Ishikawa (cell line): ENCODE measurements at regions not wholly inside any gene's neighbourhood (a gene's known extent, or its start where the extent isn't known, plus 50 kb on each side); places are given as distances from the start of the nearest gene placed in this dataset.

Experiments used
- RAD21 ChIP-seq: IDR thresholded peaks from 2 replicates; pipeline ENCODE4 v1.6.1; 2012; ENCODE audit warnings: low read depth
- REST ChIP-seq: IDR thresholded peaks from 2 replicates; pipeline ENCODE4 v1.6.1; 2012; ENCODE audit warnings: low read depth, mild to moderate bottlenecking
- TEAD4 ChIP-seq: IDR thresholded peaks from 2 replicates; pipeline ENCODE4 v1.6.1; 2012

- peak; percentile 40; the same call in 1 of the 2 replicates for TF ChIP-seq RAD21
- no peak for TF ChIP-seq TEAD4
- no peak for TF ChIP-seq REST
Observed at GRCh38 chr13:79973533-79973963, 367.4 kb downstream of the SPRY2 start.
